Mesenchymal stem cell (in vitro differentiated cells and primary cell): ENCODE measurements at regions not wholly inside any gene's neighbourhood (a gene's known extent, or its start where the extent isn't known, plus 50 kb on each side); places are given as distances from the start of the nearest gene placed in this dataset.
"Not testable (repeated sequence)": the region's sequence is repeated elsewhere in the genome, so short reads cannot be mapped to it uniquely, and the experiment has no call there.

Experiments
- DNase-seq: peaks from one replicate; pipeline ENCODE4 v3.0.0-alpha.2; 2013
- H2AFZ ChIP-seq: one replicate; pipeline ENCODE4 v1.6.1; 2013; ENCODE audit warnings: low read depth, mild to moderate bottlenecking, control low read depth, inconsistent platforms, low read length, moderate library complexity
- H2AK5ac ChIP-seq: 2 replicates; pipeline ENCODE4 v1.6.1; 2013; ENCODE audit warnings: low read length, moderate library complexity, mild to moderate bottlenecking, inconsistent platforms; ENCODE audit not compliant: severe bottlenecking
- H2BK120ac ChIP-seq: one replicate; pipeline ENCODE4 v1.6.1; 2013; ENCODE audit warnings: low read depth, mild to moderate bottlenecking, inconsistent platforms, low read length, moderate library complexity
- H2BK12ac ChIP-seq, 2 experiments: one replicate each; pipeline ENCODE4 v1.6.1; 2013; ENCODE audit warnings: inconsistent platforms in 2 of 2, low read length in 2 of 2, mild to moderate bottlenecking in 2 of 2, moderate library complexity in 2 of 2, control low read depth in 1 of 2
- H2BK15ac ChIP-seq: one replicate; pipeline ENCODE4 v1.6.1; 2013; ENCODE audit warnings: mild to moderate bottlenecking, low read depth, inconsistent platforms; ENCODE audit not compliant: poor library complexity, severe bottlenecking
- H2BK5ac ChIP-seq: 2 replicates; pipeline ENCODE4 v1.6.1; 2013; ENCODE audit warnings: low read depth, mild to moderate bottlenecking, low read length, control low read depth, inconsistent platforms; ENCODE audit not compliant: poor library complexity, severe bottlenecking
- H3K14ac ChIP-seq, 2 experiments: one replicate each; pipeline ENCODE4 v1.6.1; 2013; ENCODE audit warnings: inconsistent platforms in 2 of 2, low read length in 2 of 2, control low read depth in 1 of 2, mild to moderate bottlenecking in 1 of 2, moderate library complexity in 1 of 2
- H3K18ac ChIP-seq, 2 experiments: one replicate each; pipeline ENCODE4 v1.6.1; 2013; ENCODE audit warnings: inconsistent platforms in 2 of 2, low read length in 2 of 2, control low read depth in 1 of 2, low read depth in 1 of 2, mild to moderate bottlenecking in 1 of 2
- H3K23ac ChIP-seq, 2 experiments: one replicate each; pipeline ENCODE4 v1.6.1; 2013; ENCODE audit warnings: inconsistent platforms in 2 of 2, low read length in 2 of 2, mild to moderate bottlenecking in 2 of 2, moderate library complexity in 2 of 2, control low read depth in 1 of 2
- H3K27ac ChIP-seq: 2 replicates; pipeline ENCODE4 v1.5.1; 2013; ENCODE audit warnings: mild to moderate bottlenecking, moderate library complexity, low read length, control low read depth, inconsistent platforms; ENCODE audit not compliant: poor library complexity, severe bottlenecking
- H3K27me3 ChIP-seq, 2 experiments: 2 replicates each; pipeline versions ENCODE4 v1.6.1 to v1.7.0; 2013; ENCODE audit warnings: low read length in 2 of 2, mild to moderate bottlenecking in 2 of 2, moderate library complexity in 2 of 2, control low read depth in 1 of 2, inconsistent platforms in 1 of 2; ENCODE audit not compliant: control insufficient read depth in 1 of 2, insufficient read depth in 1 of 2
- H3K36me3 ChIP-seq, 2 experiments: 2 replicates each; pipeline versions ENCODE4 v1.6.1 to v1.7.0; 2013; ENCODE audit warnings: low read length in 2 of 2, control low read depth in 1 of 2, inconsistent platforms in 1 of 2, low read depth in 1 of 2, mild to moderate bottlenecking in 1 of 2; ENCODE audit not compliant: insufficient read depth in 2 of 2, control insufficient read depth in 1 of 2
- H3K4ac ChIP-seq, 2 experiments: one replicate each; pipeline ENCODE4 v1.6.1; 2013; ENCODE audit warnings: inconsistent platforms in 2 of 2, low read length in 2 of 2, mild to moderate bottlenecking in 2 of 2, moderate library complexity in 2 of 2, control low read depth in 1 of 2, low read depth in 1 of 2
- H3K4me1 ChIP-seq: 2 replicates; pipeline ENCODE4 v1.6.1; 2013; ENCODE audit warnings: low read depth, low read length, control low read depth; ENCODE audit not compliant: control insufficient read depth, insufficient read depth
- H3K4me2 ChIP-seq: 2 replicates; pipeline ENCODE4 v1.6.1; 2013; ENCODE audit warnings: low read length, mild to moderate bottlenecking, inconsistent platforms; ENCODE audit not compliant: poor library complexity, severe bottlenecking
- H3K4me3 ChIP-seq, 2 experiments: 2 replicates each; pipeline versions ENCODE4 v1.5.1 to v1.7.0; 2013; ENCODE audit warnings: low read length in 2 of 2, mild to moderate bottlenecking in 2 of 2, control low read depth in 1 of 2, low read depth in 1 of 2; ENCODE audit not compliant: insufficient read depth in 1 of 2
- H3K79me1 ChIP-seq: replicated peaks from 2 replicates; pipeline ENCODE4 v1.6.1; 2013; ENCODE audit warnings: mild to moderate bottlenecking, control low read depth, low read length, inconsistent platforms; ENCODE audit not compliant: poor library complexity, severe bottlenecking
- H3K9ac ChIP-seq: 2 replicates; pipeline ENCODE4 v1.7.0; 2013; ENCODE audit warnings: mild to moderate bottlenecking, low read length, moderate library complexity
- H3K9me3 ChIP-seq: 2 replicates; pipeline ENCODE4 v1.7.0; 2013; ENCODE audit warnings: mild to moderate bottlenecking, low read length; ENCODE audit not compliant: control insufficient read depth
- H4K8ac ChIP-seq: one replicate; pipeline ENCODE4 v1.6.1; 2013; ENCODE audit warnings: inconsistent platforms, mild to moderate bottlenecking, low read length, moderate library complexity
- H4K91ac ChIP-seq: one replicate; pipeline ENCODE4 v1.6.1; 2013; ENCODE audit warnings: mild to moderate bottlenecking, low read length, inconsistent platforms
- WGBS: methylation state at CpG from one replicate; pipeline ENCODE4 v1.1.7; 2013; ENCODE audit warnings: mixed read lengths; 5-methylcytosine and 5-hydroxymethylcytosine counted together

- not testable (repeated sequence) for H3K14ac ChIP-seq, H2AK5ac ChIP-seq, DNase-seq, H3K79me1 ChIP-seq, H3K27me3 ChIP-seq, H3K23ac ChIP-seq, H2BK120ac ChIP-seq, H4K91ac ChIP-seq, H3K27ac ChIP-seq, H2BK12ac ChIP-seq, H3K4me1 ChIP-seq, H3K36me3 ChIP-seq, H3K4ac ChIP-seq, H2AFZ ChIP-seq, H4K8ac ChIP-seq, H3K18ac ChIP-seq, H2BK15ac ChIP-seq, H2BK5ac ChIP-seq, H3K4me3 ChIP-seq, H3K4me2 ChIP-seq
- Histone ChIP-seq H3K9me3 (peaks cover 11% of the 10 kb centered on the region), H3K9ac (peak overlapping the region; percentile 87)
- 95% methylated on average over 6 of the region's 8 CpGs for WGBS
Observed at GRCh38 chr13:97891964-97892363, 61.5 kb upstream of the IPO5 start.

- Histone ChIP-seq H3K27me3 (no peaks in the 10 kb centered on the region), H2AK5ac (no peak overlapping the region), H3K18ac (no peak overlapping the region), H2BK120ac (no peak overlapping the region), H3K4me3 (peak overlapping the region in 1 of 2 experiments; percentile 5), H3K9me3 (peaks cover 11% of the 10 kb centered on the region), H3K27ac (no peak overlapping the region), H4K91ac (no peak overlapping the region), H2BK5ac (no peak overlapping the region), H3K79me1 (no peaks in the 10 kb centered on the region), H2AFZ (no peak overlapping the region), H3K23ac (no peak overlapping the region), H3K4ac (no peak overlapping the region), H3K9ac (peak overlapping the region; percentile 87), H2BK12ac (no peak overlapping the region), H2BK15ac (no peak overlapping the region), H3K4me1 (no peaks in the 10 kb centered on the region), H4K8ac (no peak overlapping the region), H3K14ac (no peak overlapping the region), H3K36me3 (no peaks in the 10 kb centered on the region), H3K4me2 (no peak overlapping the region)
- 60% methylated on average over 2 of the region's 3 CpGs for WGBS
- DNase-seq: peak; percentile 84
Observed at GRCh38 chr13:97892717-97893116, 60.8 kb upstream of the IPO5 start.

- H3K4me1 ChIP-seq: no peaks in the 10 kb centered on the region
- H2BK12ac ChIP-seq: no peak overlapping the region
- H4K8ac ChIP-seq: no peak overlapping the region
- H2BK5ac ChIP-seq: no peak overlapping the region
- H2BK120ac ChIP-seq: no peak overlapping the region
- no peak overlapping the region for H3K4me2 ChIP-seq
- no peak overlapping the region for H2AK5ac ChIP-seq
- no peak overlapping the region for H3K4ac ChIP-seq
- peaks cover 11% of the 10 kb centered on the region for H3K9me3 ChIP-seq
- no peak overlapping the region for H3K9ac ChIP-seq
- WGBS: no CpG with 5 or more reads among the region's 1 CpG
- no peak for DNase-seq
- H4K91ac ChIP-seq: no peak overlapping the region
- H3K79me1 ChIP-seq: no peaks in the 10 kb centered on the region
- H3K23ac ChIP-seq: no peak overlapping the region
- H3K36me3 ChIP-seq: no peaks in the 10 kb centered on the region
- no peak overlapping the region for H2BK15ac ChIP-seq
- H3K27ac ChIP-seq: no peak overlapping the region
- no peak overlapping the region for H2AFZ ChIP-seq
- H3K18ac ChIP-seq: no peak overlapping the region
- no peak overlapping the region for H3K14ac ChIP-seq
- no peaks in the 10 kb centered on the region for H3K27me3 ChIP-seq
- H3K4me3 ChIP-seq: peak overlapping the region in 1 of 2 experiments; percentile 3
Observed at GRCh38 chr13:97895383-97895782, 58.1 kb upstream of the IPO5 start.

DNA sequence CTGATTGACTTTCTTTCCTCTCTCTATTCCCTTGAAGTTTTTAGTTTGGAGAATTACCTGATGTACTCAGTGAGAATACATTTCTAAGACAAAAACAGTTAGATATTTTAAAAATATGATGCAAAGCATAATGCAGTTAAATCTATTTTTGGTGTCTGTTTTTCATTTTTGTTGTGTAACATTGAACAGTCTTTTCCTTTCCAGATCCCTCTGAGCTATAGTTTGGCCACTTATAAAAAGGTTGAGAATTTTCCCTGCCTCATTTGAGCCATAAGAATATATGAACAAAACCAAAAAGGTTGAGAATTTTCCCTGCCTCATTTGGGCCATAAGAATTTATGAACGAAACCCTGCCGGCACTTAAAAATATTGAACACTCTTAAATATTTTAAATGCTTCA is 57.0 kb upstream of the IPO5 start:
- Histone ChIP-seq H3K4ac (no peak overlapping the region), H2BK15ac (no peak overlapping the region), H2AFZ (no peak overlapping the region), H3K18ac (no peak overlapping the region), H3K4me2 (no peak overlapping the region), H3K9me3 (peaks cover 11% of the 10 kb centered on the region), H2AK5ac (no peak overlapping the region), H3K36me3 (no peaks in the 10 kb centered on the region), H3K23ac (no peak overlapping the region), H3K9ac (peak overlapping the region; percentile 0), H3K14ac (no peak overlapping the region), H3K27me3 (no peaks in the 10 kb centered on the region), H3K4me1 (no peaks in the 10 kb centered on the region), H3K79me1 (no peaks in the 10 kb centered on the region), H2BK120ac (no peak overlapping the region), H2BK5ac (no peak overlapping the region), H3K27ac (no peak overlapping the region), H2BK12ac (no peak overlapping the region), H4K91ac (no peak overlapping the region), H3K4me3 (no peak overlapping the region), H4K8ac (no peak overlapping the region)
- 97% methylated on average over 2 of the region's 2 CpGs for WGBS
- no peak for DNase-seq
